ENCODE measurements at regions not wholly inside any gene's neighbourhood (a gene's known extent, or its start where the extent isn't known, plus 50 kb on each side); places are given as distances from the start of the nearest gene placed in this dataset.

GRCh38 chr20:8974009-8974708, 94.7 kb upstream of the PLCB4 start:
- no peak for TF ChIP-seq POLR2AphosphoS5 (IDR thresholded peaks at IDR 0.05)
- no peak for TF ChIP-seq CTCF (IDR thresholded peaks at IDR 0.05)
